Pancreas (tissue), 10 donors: ENCODE measurements at regions not wholly inside any gene's neighbourhood (a gene's known extent, or its start where the extent isn't known, plus 50 kb on each side); places are given as distances from the start of the nearest gene placed in this dataset.

ENCODE experiments used
- ATAC-seq, 4 donors: fragments of 200-7000 bp; cut with Tn5 transposase; one replicate each; pipeline versions ENCODE4 v1.8.0 to v1.9.1; 2020; ENCODE audit warnings: mild to moderate bottlenecking in 4 of 4, moderate library complexity in 4 of 4
- DNase-seq, 6 donors: peaks; one replicate each; pipeline ENCODE4 v3.0.0-alpha.2; 2020
- FAIRE-seq: peaks from 2 replicates; lab custom pipeline; 2012; peaks lifted over from hg19 to GRCh38; lab: Jason Lieb, UNC
- H3K27ac ChIP-seq, 4 donors: fragments of 200-600 bp; sonication (generic); 1 replicate in 3 of 4; 2 replicates in 1 of 4; pipeline versions ENCODE4 v1.5.0 to v1.8.0; 2020
- H3K27me3 ChIP-seq, 4 donors: fragments of 200-600 bp; one replicate each; pipeline ENCODE4 v1.8.0; 2021
- H3K36me3 ChIP-seq, 3 donors: fragments of 200-600 bp; sonication (generic) in 1 of 3; one replicate each; pipeline versions ENCODE4 v1.5.0 to v1.8.0; 2020 to 2021
- H3K4me1 ChIP-seq, 3 donors: fragments of 200-600 bp; one replicate each; pipeline ENCODE4 v1.8.0; 2021
- H3K4me3 ChIP-seq, 4 donors: fragments of 200-600 bp; sonication (generic) in 2 of 4; one replicate each; pipeline versions ENCODE4 v1.5.0 to v1.8.0; 2020 to 2021
- H3K9me3 ChIP-seq, 4 donors: fragments of 200-600 bp; one replicate each; pipeline ENCODE4 v1.8.0; 2021
- CTCF ChIP-seq, 4 donors: fragments of 200-600 bp; sonication (generic) in 3 of 4; IDR thresholded peaks; one replicate each; pipeline versions ENCODE4 v1.5.0 to v1.8.0; 2021; ENCODE audit warnings: antibody characterized with exemption in 4 of 4
- WGBS, 2 donors: extraction: QIAGEN DNeasy Blood & Tissue Kit; methylation state at CpG; one replicate each; pipeline ENCODE4 v1.1.7; 2013; 5-methylcytosine and 5-hydroxymethylcytosine counted together
- intact Hi-C, 3 donors: fragments of 100-400 bp; cut with DNase I; formaldehyde crosslinking; loops; one replicate each; pipeline versions ENCODE4 v1.11.1 to v1.14.2; 2022
- donor health status: healthy with polysubstance abuse.
- donor health status: DM: no; HTN: no; CAD: no; lungs with moderate emphysema.
- donor health status: DM: no; HTN: no; CAD: no.
- donor health status: control.
- donor health status: control.
- donor health status: Bipolar disorder and iron deficiency.
- donor health status: DM: yes; HTN: yes; CAD: no.
- donor health status: DM: no; HTN: no; CAD: no.
- donor health status: DM: no; HTN: no; CAD: no.
- donor health status: DM: yes; HTN: yes; CAD: no.

- FAIRE-seq (no peak), DNase-seq (no peak), ATAC-seq (peak in 2 of 4 donors; percentile 71 to 72)
- no peaks in the 10 kb centered on the region for H3K9me3 ChIP-seq
- peak overlapping the region in 2 of 4 donors; percentile 42 to 55 for H3K27ac ChIP-seq
- H3K36me3 ChIP-seq: no peaks in the 10 kb centered on the region
- WGBS, 2 donors: 74 to 76% methylated on average over 3 of the region's 3 CpGs
- H3K4me1 ChIP-seq: no peaks in the 10 kb centered on the region
- intact Hi-C loops: no loop called here
- no peak for TF ChIP-seq CTCF (IDR thresholded peaks at IDR 0.05)
- H3K27me3 ChIP-seq: no peaks in the 10 kb centered on the region
- no peak overlapping the region for H3K4me3 ChIP-seq
Observed at GRCh38 chr7:84248843-84249242, 54.3 kb upstream of the SEMA3A start.

- peak in 2 of 4 donors; percentile 77 to 85 for ATAC-seq
- DNase-seq: no peak
- Histone ChIP-seq H3K27ac (peak overlapping the region in 2 of 4 donors; percentile 42 to 55), H3K27me3 (no peaks in the 10 kb centered on the region), H3K4me1 (no peaks in the 10 kb centered on the region), H3K9me3 (no peaks in the 10 kb centered on the region), H3K4me3 (no peak overlapping the region), H3K36me3 (no peaks in the 10 kb centered on the region)
- TF ChIP-seq CTCF (IDR thresholded peaks at IDR 0.05): no peak
- intact Hi-C loops: no loop called here
- 37 to 50% methylated on average over 3 of the region's 3 CpGs for WGBS, 2 donors
- FAIRE-seq: no peak
Observed at GRCh38 chr7:84248267-84248666, 53.7 kb upstream of the SEMA3A start.

GRCh38 chr7:84247591-84247990 lies 53.0 kb upstream of the SEMA3A start:
- no peak for TF ChIP-seq CTCF (IDR thresholded peaks at IDR 0.05)
- Histone ChIP-seq H3K27me3 (no peaks in the 10 kb centered on the region), H3K36me3 (no peaks in the 10 kb centered on the region), H3K4me3 (no peak overlapping the region), H3K4me1 (no peaks in the 10 kb centered on the region), H3K9me3 (no peaks in the 10 kb centered on the region), H3K27ac (no peak overlapping the region)
- no peak for ATAC-seq
- DNase-seq: no peak
- WGBS, 2 donors: 96 to 98% methylated on average over 1 of the region's 1 CpG
- FAIRE-seq: no peak
- intact Hi-C loops: no loop called here

- 60 to 69% methylated on average over 5 of the region's 5 CpGs for WGBS, 2 donors
- FAIRE-seq: no peak
- Histone ChIP-seq H3K36me3 (no peaks in the 10 kb centered on the region), H3K9me3 (no peaks in the 10 kb centered on the region), H3K4me1 (no peaks in the 10 kb centered on the region), H3K27me3 (no peaks in the 10 kb centered on the region), H3K27ac (no peak overlapping the region), H3K4me3 (no peak overlapping the region)
- DNase-seq: peak in 1 of 6 donors; percentile 17
- intact Hi-C loops: no loop called here
- no peak for TF ChIP-seq CTCF (IDR thresholded peaks at IDR 0.05)
- ATAC-seq: no peak
Observed at GRCh38 chr7:84245835-84246234, 51.2 kb upstream of the SEMA3A start.
